ENCODE measurements at regions not wholly inside any gene's neighbourhood (a gene's known extent, or its start where the extent isn't known, plus 50 kb on each side); places are given as distances from the start of the nearest gene placed in this dataset.

DNA sequence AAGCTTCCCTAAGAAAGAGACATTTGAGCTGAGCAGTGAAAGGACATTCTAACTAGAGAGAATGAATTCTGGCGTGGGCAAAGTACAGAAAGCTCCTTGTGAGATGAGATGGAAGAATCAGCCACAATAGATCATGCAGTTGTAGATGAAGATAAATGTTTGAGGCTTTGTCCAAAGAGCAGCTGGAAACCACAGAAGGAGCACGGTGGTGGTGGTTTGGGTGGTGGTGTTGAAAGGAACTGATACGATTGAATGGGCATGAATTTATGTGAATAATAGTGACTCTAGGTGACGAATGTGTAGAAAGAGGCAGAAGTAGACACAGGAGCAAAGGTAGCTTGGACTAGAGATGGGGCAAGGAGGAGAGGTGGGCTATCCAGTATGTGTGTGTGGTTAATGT lies 260.5 kb upstream of the TMTC1 start:
- TF ChIP-seq, protein P1, sequence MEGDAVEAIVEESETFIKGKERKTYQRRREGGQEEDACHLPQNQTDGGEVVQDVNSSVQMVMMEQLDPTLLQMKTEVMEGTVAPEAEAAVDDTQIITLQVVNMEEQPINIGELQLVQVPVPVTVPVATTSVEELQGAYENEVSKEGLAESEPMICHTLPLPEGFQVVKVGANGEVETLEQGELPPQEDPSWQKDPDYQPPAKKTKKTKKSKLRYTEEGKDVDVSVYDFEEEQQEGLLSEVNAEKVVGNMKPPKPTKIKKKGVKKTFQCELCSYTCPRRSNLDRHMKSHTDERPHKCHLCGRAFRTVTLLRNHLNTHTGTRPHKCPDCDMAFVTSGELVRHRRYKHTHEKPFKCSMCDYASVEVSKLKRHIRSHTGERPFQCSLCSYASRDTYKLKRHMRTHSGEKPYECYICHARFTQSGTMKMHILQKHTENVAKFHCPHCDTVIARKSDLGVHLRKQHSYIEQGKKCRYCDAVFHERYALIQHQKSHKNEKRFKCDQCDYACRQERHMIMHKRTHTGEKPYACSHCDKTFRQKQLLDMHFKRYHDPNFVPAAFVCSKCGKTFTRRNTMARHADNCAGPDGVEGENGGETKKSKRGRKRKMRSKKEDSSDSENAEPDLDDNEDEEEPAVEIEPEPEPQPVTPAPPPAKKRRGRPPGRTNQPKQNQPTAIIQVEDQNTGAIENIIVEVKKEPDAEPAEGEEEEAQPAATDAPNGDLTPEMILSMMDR (IDR thresholded peaks at IDR 0.05), result no peak
- TF ChIP-seq POLR2A (IDR thresholded peaks at IDR 0.05), result no peak
